BLaER1 treated with 17β-estradiol and CSF1 and Interleukin-3, amounts not matched to agents 10 nM and 100 nM (cell line): ENCODE measurements at regions not wholly inside any gene's neighbourhood (a gene's known extent, or its start where the extent isn't known, plus 50 kb on each side); places are given as distances from the start of the nearest gene placed in this dataset.

ENCODE experiments used
- H3K27ac ChIP-seq, 11 experiments: shearing (Covaris generic); formaldehyde crosslinking; 2 replicates each; pipeline ENCODE4 v1.8.1; 2022
- H3K27me3 ChIP-seq, 11 experiments: shearing (Covaris generic); formaldehyde crosslinking; 2 replicates each; pipeline ENCODE4 v1.8.1; 2022
- H3K36me3 ChIP-seq, 11 experiments: shearing (Covaris generic); formaldehyde crosslinking; 2 replicates each; pipeline ENCODE4 v1.8.1; 2022
- H3K4me1 ChIP-seq, 10 experiments: shearing (Covaris generic); formaldehyde crosslinking; 2 replicates each; pipeline ENCODE4 v1.8.1; 2022
- H3K4me2 ChIP-seq, 11 experiments: shearing (Covaris generic); formaldehyde crosslinking; 2 replicates each; pipeline ENCODE4 v1.8.1; 2022
- H3K4me3 ChIP-seq, 10 experiments: shearing (Covaris generic); formaldehyde crosslinking; 2 replicates each; pipeline ENCODE4 v1.8.1; 2022
- H3K9ac ChIP-seq, 11 experiments: shearing (Covaris generic); formaldehyde crosslinking; 2 replicates each; pipeline ENCODE4 v1.8.1; 2022
- H3K9me3 ChIP-seq, 11 experiments: shearing (Covaris generic); formaldehyde crosslinking; replicated peaks in 1 of 11; 2 replicates each; pipeline ENCODE4 v1.8.1; 2022
- H4K20me1 ChIP-seq, 11 experiments: shearing (Covaris generic); formaldehyde crosslinking; 2 replicates each; pipeline ENCODE4 v1.8.1; 2022
- Cebpa-rat ChIP-seq, 11 experiments: shearing (Covaris generic); IDR thresholded peaks; 2 replicates each; pipeline ENCODE4 v1.8.1; 2022

GRCh38 chr15:62584301-62585235 lies 419.5 kb upstream of the C2CD4B start:
- no peak overlapping the region for H3K4me3 ChIP-seq
- no peak overlapping the region for H3K4me2 ChIP-seq
- TF ChIP-seq Cebpa-rat (IDR thresholded peaks at IDR 0.05) = no peak
- H3K27ac ChIP-seq = no peak overlapping the region
- H3K9ac ChIP-seq = no peak overlapping the region
- H3K27me3 ChIP-seq = no peaks in the 10 kb centered on the region
- H3K36me3 ChIP-seq = no peaks in the 10 kb centered on the region
- no peaks in the 10 kb centered on the region for H3K9me3 ChIP-seq
- no peaks in the 10 kb centered on the region for H4K20me1 ChIP-seq
- peaks cover 0 to 7% (median 6%) of the 10 kb centered on the region in 10 experiments; a peak in 10 of 20 replicates for H3K4me1 ChIP-seq

GRCh38 chr15:62588938-62589670 lies 424.0 kb upstream of the C2CD4B start:
- H3K27ac ChIP-seq = no peak overlapping the region
- no peaks in the 10 kb centered on the region for H3K27me3 ChIP-seq
- no peak overlapping the region for H3K4me3 ChIP-seq
- H3K4me2 ChIP-seq = peak overlapping the region in 5 of 11 experiments; percentile 7 to 55 (median 15); a peak in 8 of 22 replicates
- no peaks in the 10 kb centered on the region for H3K36me3 ChIP-seq
- H4K20me1 ChIP-seq = no peaks in the 10 kb centered on the region
- TF ChIP-seq Cebpa-rat (IDR thresholded peaks at IDR 0.05) = no peak
- H3K4me1 ChIP-seq = peaks cover 0 to 10% (median 9%) of the 10 kb centered on the region in 10 experiments; a peak in 10 of 20 replicates
- H3K9ac ChIP-seq = no peak overlapping the region; a peak in 1 of 22 replicates
- H3K9me3 ChIP-seq = no peaks in the 10 kb centered on the region

- Histone ChIP-seq H3K27ac (no peak overlapping the region), H3K9ac (no peak overlapping the region), H4K20me1 (no peaks in the 10 kb centered on the region), H3K4me2 (no peak overlapping the region), H3K9me3 (no peaks in the 10 kb centered on the region), H3K36me3 (no peaks in the 10 kb centered on the region), H3K4me3 (no peak overlapping the region), H3K4me1 (peaks cover 0 to 10% (median 9%) of the 10 kb centered on the region in 10 experiments; a peak in 10 of 20 replicates), H3K27me3 (no peaks in the 10 kb centered on the region)
- TF ChIP-seq Cebpa-rat (IDR thresholded peaks at IDR 0.05) = no peak
These were observed 427.1 kb upstream of the C2CD4B start for GRCh38 chr15:62591842-62592838.

- Histone ChIP-seq H3K4me2 (no peak overlapping the region), H4K20me1 (no peaks in the 10 kb centered on the region), H3K4me3 (no peak overlapping the region), H3K36me3 (no peaks in the 10 kb centered on the region), H3K9me3 (no peaks in the 10 kb centered on the region), H3K4me1 (peaks cover 0 to 10% (median 9%) of the 10 kb centered on the region in 10 experiments; a peak in 10 of 20 replicates), H3K27me3 (no peaks in the 10 kb centered on the region), H3K9ac (no peak overlapping the region), H3K27ac (no peak overlapping the region)
- TF ChIP-seq Cebpa-rat (IDR thresholded peaks at IDR 0.05) = no peak
These were observed 427.8 kb upstream of the C2CD4B start for GRCh38 chr15:62592920-62593319.

GRCh38 chr15:62593681-62594399 lies 428.8 kb upstream of the C2CD4B start:
- Histone ChIP-seq H3K4me1 (peaks cover 0 to 10% (median 9%) of the 10 kb centered on the region in 10 experiments; a peak in 10 of 20 replicates), H3K4me3 (no peak overlapping the region), H3K36me3 (no peaks in the 10 kb centered on the region), H3K9me3 (no peaks in the 10 kb centered on the region), H3K9ac (no peak overlapping the region), H3K27ac (no peak overlapping the region), H4K20me1 (no peaks in the 10 kb centered on the region), H3K4me2 (no peak overlapping the region), H3K27me3 (no peaks in the 10 kb centered on the region)
- TF ChIP-seq Cebpa-rat (IDR thresholded peaks at IDR 0.05) = no peak

DNA sequence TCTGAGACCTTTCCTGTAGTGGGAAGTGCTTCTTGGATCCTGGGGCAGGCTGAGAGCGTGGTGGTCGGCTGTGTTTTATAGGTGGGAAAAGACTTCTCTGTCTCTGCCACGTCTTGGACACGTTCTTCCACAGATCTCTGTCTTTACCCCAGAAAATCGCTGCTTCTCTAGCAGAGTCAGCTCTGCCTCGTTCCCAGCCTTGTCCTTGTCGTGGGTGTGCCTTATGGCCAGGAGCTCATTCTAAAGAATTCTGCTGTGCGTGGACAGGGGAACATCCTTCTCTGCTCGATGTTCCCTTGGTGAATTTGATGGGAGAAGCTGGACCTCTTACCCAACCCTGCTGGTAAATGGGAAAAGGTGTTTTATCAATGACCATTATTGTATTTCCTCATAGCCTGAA lies 433.1 kb upstream of the C2CD4B start:
- H3K9me3 ChIP-seq = no peaks in the 10 kb centered on the region
- no peak overlapping the region for H3K4me2 ChIP-seq
- H3K27ac ChIP-seq = no peak overlapping the region
- no peak overlapping the region for H3K9ac ChIP-seq
- no peaks in the 10 kb centered on the region for H3K4me1 ChIP-seq
- no peak for TF ChIP-seq Cebpa-rat (IDR thresholded peaks at IDR 0.05)
- no peaks in the 10 kb centered on the region for H3K36me3 ChIP-seq
- H3K4me3 ChIP-seq = no peak overlapping the region
- no peaks in the 10 kb centered on the region for H4K20me1 ChIP-seq
- H3K27me3 ChIP-seq = no peaks in the 10 kb centered on the region

DNA sequence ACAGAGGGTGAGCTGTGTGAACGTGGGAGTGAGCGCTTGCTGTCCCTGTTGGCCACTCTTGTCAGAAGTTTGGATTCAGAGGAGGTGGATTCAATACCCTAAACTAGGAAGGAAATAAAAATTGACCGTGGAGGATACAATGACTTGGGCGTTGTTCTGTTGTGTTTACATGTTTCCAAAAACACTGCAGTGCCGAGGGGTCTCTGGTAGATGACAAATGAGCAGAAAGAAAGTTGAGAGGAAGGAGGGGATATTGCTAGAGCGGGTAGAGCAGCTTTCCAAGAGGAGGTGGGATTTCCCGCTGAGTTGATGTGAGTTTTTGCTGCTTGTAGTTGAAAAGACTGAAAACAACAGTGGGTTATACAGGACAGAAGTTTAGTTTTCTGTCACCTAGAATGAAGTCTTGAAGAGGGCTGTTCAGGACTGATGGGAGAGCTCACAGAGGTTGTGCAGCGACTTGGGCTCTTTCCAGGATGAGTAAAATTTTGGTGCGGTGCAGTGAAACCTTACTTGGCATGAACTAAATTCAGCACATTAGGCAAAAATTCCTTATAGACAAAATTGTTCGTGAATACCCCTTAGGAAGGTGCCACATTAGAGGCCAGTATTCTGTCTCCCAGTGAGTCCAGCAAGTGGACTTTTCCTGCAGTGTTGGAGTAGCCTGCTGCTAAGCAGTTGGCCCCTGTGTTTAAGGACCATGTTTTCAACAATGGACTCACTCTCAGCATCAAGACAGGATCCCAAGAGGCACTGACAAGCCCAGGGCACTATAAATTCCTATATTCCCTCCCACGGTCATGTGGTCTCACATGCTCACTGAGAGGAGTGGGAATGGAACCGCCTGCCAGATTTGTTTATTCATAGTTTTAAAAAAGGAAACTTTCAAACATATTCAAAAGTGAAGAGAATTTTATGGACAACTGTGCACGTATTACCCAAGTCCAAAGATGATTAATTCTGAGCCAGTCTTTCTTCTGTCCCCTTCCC lies 435.0 kb upstream of the C2CD4B start:
- H3K9ac ChIP-seq = no peak overlapping the region
- no peaks in the 10 kb centered on the region for H4K20me1 ChIP-seq
- no peak overlapping the region for H3K4me2 ChIP-seq
- TF ChIP-seq Cebpa-rat (IDR thresholded peaks at IDR 0.05) = no peak
- no peaks in the 10 kb centered on the region for H3K36me3 ChIP-seq
- H3K9me3 ChIP-seq = no peaks in the 10 kb centered on the region
- H3K4me3 ChIP-seq = no peak overlapping the region
- no peaks in the 10 kb centered on the region for H3K4me1 ChIP-seq
- H3K27ac ChIP-seq = no peak overlapping the region
- no peaks in the 10 kb centered on the region for H3K27me3 ChIP-seq
